OCI-LY1 (cell line): ENCODE measurements at regions not wholly inside any gene's neighbourhood (a gene's known extent, or its start where the extent isn't known, plus 50 kb on each side); places are given as distances from the start of the nearest gene placed in this dataset.

Experiments
- CTCF ChIP-seq: fragments of 200-600 bp; sonication (generic), shearing (Covaris generic); IDR thresholded peaks from 2 replicates; pipeline ENCODE4 v1.5.1; 2017; ENCODE audit warnings: mild to moderate bottlenecking, antibody characterized with exemption, low read length, moderate library complexity, mixed read lengths
- EZH2 ChIP-seq: fragments of 200-600 bp; sonication (generic), shearing (Covaris generic); IDR thresholded peaks from 2 replicates; pipeline ENCODE4 v1.8.0; 2017; ENCODE audit warnings: borderline replicate concordance, mixed run types, mild to moderate bottlenecking, antibody characterized with exemption, low read length, moderate library complexity, mixed read lengths

- peak; percentile 70 for TF ChIP-seq CTCF
- TF ChIP-seq EZH2 = no peak
Observed at GRCh38 chr1:147389532-147390184, 147.2 kb downstream of the CHD1L start.
